SK-N-SH treated with all-trans-retinoic acid at 6 μM for 48 hours (cell line): ENCODE measurements at regions not wholly inside any gene's neighbourhood (a gene's known extent, or its start where the extent isn't known, plus 50 kb on each side); places are given as distances from the start of the nearest gene placed in this dataset.

ENCODE experiments used
- ATAC-seq: fragments of 200-7000 bp; cut with Tn5 transposase; 3 replicates; pipeline ENCODE4 v1.9.1; 2020; ENCODE audit warnings: mild to moderate bottlenecking, moderate library complexity
- ARNTL ChIP-seq: fragments of 450-650 bp; formaldehyde crosslinking; IDR thresholded peaks from 2 replicates; pipeline ENCODE4 v1.5.0; 2020; ENCODE audit warnings: low read depth, mild to moderate bottlenecking, moderate library complexity, borderline replicate concordance
- BACH2 ChIP-seq: fragments of 250-450 bp; sonication (Bioruptor Pico); IDR thresholded peaks from 2 replicates; pipeline ENCODE4 v1.9.0; 2021; ENCODE audit warnings: mild to moderate bottlenecking, borderline replicate concordance
- CREB5 ChIP-seq: fragments of 250-450 bp; sonication (Bioruptor Pico); IDR thresholded peaks from 2 replicates; pipeline ENCODE4 v1.5.1; 2020; ENCODE audit warnings: low read depth, mild to moderate bottlenecking, moderate library complexity
- CSDC2 ChIP-seq: fragments of 250-450 bp; sonication (Bioruptor Pico); IDR thresholded peaks from 2 replicates; pipeline ENCODE4 v1.5.0; 2020; ENCODE audit warnings: mild to moderate bottlenecking, moderate library complexity
- CSRNP3 ChIP-seq: fragments of 250-450 bp; sonication (Bioruptor Pico); IDR thresholded peaks from 2 replicates; pipeline ENCODE4 v1.5.1; 2021; ENCODE audit warnings: mild to moderate bottlenecking, moderate library complexity
- ESRRG ChIP-seq: fragments of 250-450 bp; sonication (Bioruptor Pico); IDR thresholded peaks from 2 replicates; pipeline ENCODE4 v1.6.1; 2021; ENCODE audit warnings: mild to moderate bottlenecking
- GLIS3 ChIP-seq: fragments of 250-450 bp; sonication (Bioruptor Pico); IDR thresholded peaks from 2 replicates; pipeline ENCODE4 v1.5.0; 2020; ENCODE audit warnings: mild to moderate bottlenecking, moderate library complexity
- ISL1 ChIP-seq: fragments of 250-450 bp; sonication (Bioruptor Pico); IDR thresholded peaks from 2 replicates; pipeline ENCODE4 v2.1.2; 2022; ENCODE audit warnings: mild to moderate bottlenecking, moderate library complexity
- OSR1 ChIP-seq: fragments of 250-450 bp; sonication (Bioruptor Pico); IDR thresholded peaks from 2 replicates; pipeline ENCODE4 v1.8.0; 2022; ENCODE audit warnings: moderate library complexity, mild to moderate bottlenecking, inconsistent platforms
- PATZ1 ChIP-seq: fragments of 250-450 bp; sonication (Bioruptor Pico); IDR thresholded peaks from 2 replicates; pipeline ENCODE4 v1.8.0; 2020; ENCODE audit warnings: mild to moderate bottlenecking, moderate library complexity, borderline replicate concordance
- POU6F1 ChIP-seq: fragments of 250-450 bp; sonication (Bioruptor Pico); IDR thresholded peaks from 2 replicates; pipeline ENCODE4 v1.8.0; 2021; ENCODE audit warnings: low read depth, mild to moderate bottlenecking, moderate library complexity, borderline replicate concordance
- PPARA ChIP-seq: fragments of 250-450 bp; sonication (Bioruptor Pico); IDR thresholded peaks from 2 replicates; pipeline ENCODE4 v1.5.0; 2020; ENCODE audit warnings: mild to moderate bottlenecking, borderline replicate concordance
- SNAI2 ChIP-seq: fragments of 250-450 bp; sonication (Bioruptor Pico); IDR thresholded peaks from 2 replicates; pipeline ENCODE4 v1.5.0; 2020; ENCODE audit warnings: mild to moderate bottlenecking, moderate library complexity
- TCF4 ChIP-seq: fragments of 250-450 bp; sonication (Bioruptor Pico); IDR thresholded peaks from 2 replicates; pipeline ENCODE4 v1.8.0; 2021; ENCODE audit warnings: mild to moderate bottlenecking, moderate library complexity, borderline replicate concordance
- TOX ChIP-seq: fragments of 250-450 bp; sonication (Bioruptor Pico); IDR thresholded peaks from 2 replicates; pipeline ENCODE4 v1.8.0; 2021; ENCODE audit warnings: mild to moderate bottlenecking, moderate library complexity, borderline replicate concordance
- TSHZ2 ChIP-seq: fragments of 250-450 bp; sonication (Bioruptor Pico); IDR thresholded peaks from 2 replicates; pipeline ENCODE4 v1.5.0; 2020; ENCODE audit warnings: mild to moderate bottlenecking, moderate library complexity
- ZC3H10 ChIP-seq: fragments of 250-450 bp; sonication (Bioruptor Pico); IDR thresholded peaks from 2 replicates; pipeline ENCODE4 v1.5.1; 2021; ENCODE audit warnings: mild to moderate bottlenecking, moderate library complexity
- ZFP3 ChIP-seq: fragments of 250-450 bp; sonication (Bioruptor Pico); IDR thresholded peaks from 2 replicates; pipeline ENCODE4 v1.5.0; 2020; ENCODE audit warnings: mild to moderate bottlenecking, moderate library complexity
- ZFP30 ChIP-seq: fragments of 450-650 bp; formaldehyde crosslinking; IDR thresholded peaks from 2 replicates; pipeline ENCODE4 v1.5.0; 2022; ENCODE audit warnings: mild to moderate bottlenecking, moderate library complexity
- ZNF565 ChIP-seq: fragments of 450-650 bp; formaldehyde crosslinking; conservative IDR thresholded peaks from 2 replicates; pipeline ENCODE4 v1.5.0; 2020; ENCODE audit warnings: low read depth, mild to moderate bottlenecking, moderate library complexity
- ZNF70 ChIP-seq: fragments of 450-650 bp; formaldehyde crosslinking; IDR thresholded peaks from 2 replicates; pipeline ENCODE4 v1.5.0; 2020; ENCODE audit warnings: mild to moderate bottlenecking, moderate library complexity
- ZNF8 ChIP-seq: fragments of 450-650 bp; formaldehyde crosslinking; IDR thresholded peaks from 2 replicates; pipeline ENCODE4 v1.5.0; 2020; ENCODE audit warnings: mild to moderate bottlenecking, moderate library complexity

GRCh38 chr10:111612273-111612672 is 535.4 kb downstream of the ADRA2A start:
- TF ChIP-seq CSRNP3 (no peak), ISL1 (CRISPR knock-in tag) (no peak), ZNF8 (CRISPR knock-in tag) (no peak), TSHZ2 (no peak), ZNF565 (no peak), ZNF70 (CRISPR knock-in tag) (no peak), ZC3H10 (CRISPR knock-in tag) (no peak), ZFP3 (CRISPR knock-in tag) (no peak), CREB5 (no peak)

GRCh38 chr10:111634191-111634590 is 549.4 kb downstream of the GPAM start:
- TF ChIP-seq GLIS3 (CRISPR knock-in tag): no peak
- TF ChIP-seq ZFP3 (CRISPR knock-in tag): no peak
- TF ChIP-seq CSRNP3: no peak
- no peak for TF ChIP-seq ZNF8 (CRISPR knock-in tag)
- TF ChIP-seq CSDC2 (CRISPR knock-in tag): no peak
- TF ChIP-seq ZC3H10 (CRISPR knock-in tag): no peak
- no peak for TF ChIP-seq PPARA
- ATAC-seq: no peak

More at GRCh38 chr10:111612273-111612672, 535.4 kb downstream of the ADRA2A start:
- no peak for ATAC-seq

GRCh38 chr10:111646021-111646420 is 537.5 kb downstream of the GPAM start:
- ATAC-seq: no peak
- TF ChIP-seq PPARA (no peak), ZC3H10 (CRISPR knock-in tag) (no peak), TCF4 (CRISPR knock-in tag) (no peak), TOX (CRISPR knock-in tag) (no peak), ZNF70 (CRISPR knock-in tag) (no peak)
- TF ChIP-seq, all 23 proteins: peak for 0

GRCh38 chr10:111648046-111648445 is 535.5 kb downstream of the GPAM start:
- no peak for ATAC-seq
- TF ChIP-seq PATZ1 (CRISPR knock-in tag): no peak
- TF ChIP-seq ZC3H10 (CRISPR knock-in tag): no peak
- TF ChIP-seq BACH2 (CRISPR knock-in tag): no peak
- no peak for TF ChIP-seq ESRRG (CRISPR knock-in tag)
- TF ChIP-seq ZFP3 (CRISPR knock-in tag): 0 out of 2 replicates have a peak, but pooled peaks have one; percentile 13
- no peak for TF ChIP-seq POU6F1 (CRISPR knock-in tag)
- no peak for TF ChIP-seq ARNTL (CRISPR knock-in tag)
- TF ChIP-seq CSDC2 (CRISPR knock-in tag): no peak
- TF ChIP-seq OSR1 (CRISPR knock-in tag): no peak
- TF ChIP-seq SNAI2 (CRISPR knock-in tag): no peak
- TF ChIP-seq TOX (CRISPR knock-in tag): no peak
- TF ChIP-seq ZFP30 (CRISPR knock-in tag): no peak
- no peak for TF ChIP-seq ISL1 (CRISPR knock-in tag)
- TF ChIP-seq ZNF565: no peak
- TF ChIP-seq TCF4 (CRISPR knock-in tag): peak; percentile 80
- TF ChIP-seq ZNF8 (CRISPR knock-in tag): peak; percentile 43; the same call in 1 of the 2 replicates
- TF ChIP-seq CREB5: no peak
